ENCODE measurements at regions not wholly inside any gene's neighbourhood (a gene's known extent, or its start where the extent isn't known, plus 50 kb on each side); places are given as distances from the start of the nearest gene placed in this dataset.
"Not testable (repeated sequence)": the region's sequence is repeated elsewhere in the genome, so short reads cannot be mapped to it uniquely, and the experiment has no call there.

GRCh38 chr20:29868688-29869087, 1388.8 kb upstream of the DEFB115 start:
- TF ChIP-seq CTCF, POLR2A (IDR thresholded peaks at IDR 0.05): not testable (repeated sequence)

Data from adrenal gland (tissue), 5 donors.